ENCODE measurements at regions not wholly inside any gene's neighbourhood (a gene's known extent, or its start where the extent isn't known, plus 50 kb on each side); places are given as distances from the start of the nearest gene placed in this dataset.

- DNase-seq (no peak), ATAC-seq (no peak)
- no peaks in the 10 kb centered on the region for H3K27me3 ChIP-seq
- H3K36me3 ChIP-seq: no peaks in the 10 kb centered on the region
- peaks cover 0 to 4% (median 0%) of the 10 kb centered on the region in 9 donors for H3K4me1 ChIP-seq
- H3K9me3 ChIP-seq: peaks cover 0 to under 1% (median 0%) of the 10 kb centered on the region in 11 donors
- intact Hi-C loops (cut with DNase I): no loop called here
- 100% methylated on average over 1 of the region's 1 CpG for WGBS, 2 donors
- TF ChIP-seq, protein P1, sequence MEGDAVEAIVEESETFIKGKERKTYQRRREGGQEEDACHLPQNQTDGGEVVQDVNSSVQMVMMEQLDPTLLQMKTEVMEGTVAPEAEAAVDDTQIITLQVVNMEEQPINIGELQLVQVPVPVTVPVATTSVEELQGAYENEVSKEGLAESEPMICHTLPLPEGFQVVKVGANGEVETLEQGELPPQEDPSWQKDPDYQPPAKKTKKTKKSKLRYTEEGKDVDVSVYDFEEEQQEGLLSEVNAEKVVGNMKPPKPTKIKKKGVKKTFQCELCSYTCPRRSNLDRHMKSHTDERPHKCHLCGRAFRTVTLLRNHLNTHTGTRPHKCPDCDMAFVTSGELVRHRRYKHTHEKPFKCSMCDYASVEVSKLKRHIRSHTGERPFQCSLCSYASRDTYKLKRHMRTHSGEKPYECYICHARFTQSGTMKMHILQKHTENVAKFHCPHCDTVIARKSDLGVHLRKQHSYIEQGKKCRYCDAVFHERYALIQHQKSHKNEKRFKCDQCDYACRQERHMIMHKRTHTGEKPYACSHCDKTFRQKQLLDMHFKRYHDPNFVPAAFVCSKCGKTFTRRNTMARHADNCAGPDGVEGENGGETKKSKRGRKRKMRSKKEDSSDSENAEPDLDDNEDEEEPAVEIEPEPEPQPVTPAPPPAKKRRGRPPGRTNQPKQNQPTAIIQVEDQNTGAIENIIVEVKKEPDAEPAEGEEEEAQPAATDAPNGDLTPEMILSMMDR (IDR thresholded peaks at IDR 0.05): no peak
- no peak overlapping the region for H3K27ac ChIP-seq
- H3K4me3 ChIP-seq: no peak overlapping the region
Measured at GRCh38 chr2:217340899-217341298, 481.0 kb upstream of the TNP1 start.

- Histone ChIP-seq H3K27ac (peak overlapping the region in 2 of 10 donors; percentile 44 to 54), H3K4me3 (no peak overlapping the region), H3K27me3 (no peaks in the 10 kb centered on the region), H3K4me1 (peaks cover 0 to 4% (median 0%) of the 10 kb centered on the region in 9 donors), H3K9me3 (no peaks in the 10 kb centered on the region), H3K36me3 (no peaks in the 10 kb centered on the region)
- ATAC-seq (no peak), DNase-seq (no peak)
- TF ChIP-seq, protein P1 (IDR thresholded peaks at IDR 0.05): no peak
- intact Hi-C loops (cut with DNase I): no loop called here
Measured at GRCh38 chr2:217340176-217340575, 480.3 kb upstream of the TNP1 start.

DNA sequence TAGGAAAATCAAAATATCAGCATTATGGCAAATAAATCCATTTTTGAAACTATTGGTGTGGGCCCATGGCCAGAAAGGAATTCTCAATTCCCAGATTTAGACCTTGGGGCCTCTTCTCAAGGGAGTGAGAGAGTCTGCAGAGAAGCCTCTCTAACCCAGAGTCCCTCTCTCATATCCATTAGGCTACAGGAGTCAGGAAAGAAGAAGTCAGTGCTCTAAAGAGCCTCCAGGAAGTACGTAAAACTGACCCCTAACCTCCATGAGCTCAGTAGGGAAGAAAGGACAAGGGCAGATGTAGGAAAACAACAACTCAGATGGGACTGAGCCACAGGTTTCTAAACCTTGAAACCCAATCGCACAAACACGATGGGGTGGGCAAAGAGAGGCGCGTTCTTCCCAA lies 479.9 kb upstream of the TNP1 start:
- H3K27me3 ChIP-seq: no peaks in the 10 kb centered on the region
- ATAC-seq (peak in 6 of 8 donors; percentile 39 to 77 (median 54)), DNase-seq (no peak)
- H3K27ac ChIP-seq: peak overlapping the region in 2 of 10 donors; percentile 44 to 54
- intact Hi-C loops (cut with DNase I): loop anchor here in 2 of 10 donors (10.0 kb wide), 2 partner anchors 95 to 125 kb away; no protein-coding TSS in a partner anchor
- WGBS, 2 donors: 94 to 95% methylated on average over 5 of the region's 5 CpGs
- H3K4me3 ChIP-seq: no peak overlapping the region
- H3K4me1 ChIP-seq: peaks cover 0 to 4% (median 0%) of the 10 kb centered on the region in 9 donors
- TF ChIP-seq, protein P1 (IDR thresholded peaks at IDR 0.05): no peak
- no peaks in the 10 kb centered on the region for H3K9me3 ChIP-seq
- no peaks in the 10 kb centered on the region for H3K36me3 ChIP-seq

GRCh38 chr2:217338306-217338916 lies 478.5 kb upstream of the TNP1 start:
- DNase-seq (no peak), ATAC-seq (peak in 2 of 8 donors; percentile 33 to 67)
- Histone ChIP-seq H3K4me3 (no peak overlapping the region), H3K27ac (peak overlapping the region in 3 of 10 donors; percentile 2 to 48 (median 22)), H3K36me3 (no peaks in the 10 kb centered on the region), H3K27me3 (no peaks in the 10 kb centered on the region), H3K9me3 (no peaks in the 10 kb centered on the region), H3K4me1 (peaks cover 0 to 4% (median 0%) of the 10 kb centered on the region in 9 donors)
- TF ChIP-seq, protein P1 (IDR thresholded peaks at IDR 0.05): no peak
- 80 to 85% methylated on average over 4 of the region's 4 CpGs for WGBS, 2 donors
- intact Hi-C loops (cut with DNase I): loop anchor here in 2 of 10 donors (10.0 kb wide), 2 partner anchors 96 to 124 kb away; no protein-coding TSS in a partner anchor
